ENCODE measurements at regions not wholly inside any gene's neighbourhood (a gene's known extent, or its start where the extent isn't known, plus 50 kb on each side); places are given as distances from the start of the nearest gene placed in this dataset.
A peak's percentile ranks its signal among the peaks of the same experiment; 100 is the strongest.

DNA sequence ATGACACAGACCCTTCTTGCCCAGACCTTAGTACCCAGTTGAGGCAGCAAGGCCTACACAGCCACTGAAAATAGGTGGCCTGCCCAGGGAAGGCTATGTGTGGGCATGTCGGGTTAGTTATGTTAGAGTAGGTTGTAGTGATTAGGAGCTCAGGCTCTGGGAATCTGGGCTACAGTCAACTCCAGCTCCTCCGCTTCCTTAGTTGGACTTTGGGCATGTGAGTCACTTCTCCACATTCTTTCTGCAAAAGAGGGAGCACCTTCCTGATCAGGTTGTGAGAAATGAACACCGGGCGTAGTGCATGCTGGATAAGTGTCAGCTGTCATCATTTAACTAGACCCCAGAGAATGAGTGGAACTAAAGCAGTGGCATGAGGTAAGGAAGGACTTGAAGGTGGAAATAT is 64.8 kb downstream of the ARHGAP35 start:
- Mint-ChIP-seq H3K4me3 (ENCODE audit: unreplicated experiment) (no peak overlapping the region), H3K36me3 (ENCODE audit: low read depth, unreplicated experiment) (peaks cover 12% of the 10 kb centered on the region), H3K27ac (ENCODE audit: unreplicated experiment) (no peak overlapping the region), H3K4me1 (ENCODE audit: unreplicated experiment) (peaks cover 32% of the 10 kb centered on the region), H3K9me3 (ENCODE audit: unreplicated experiment) (no peaks in the 10 kb centered on the region), H3K27me3 (ENCODE audit: unreplicated experiment) (no peaks in the 10 kb centered on the region)
- DNase-seq (ENCODE audit: low spot score) = no peak
- no peak for TF ChIP-seq CTCF (IDR thresholded peaks at IDR 0.05; ENCODE audit: unreplicated experiment)

- peak overlapping the region; percentile 54 for H3K27ac Mint-ChIP-seq (ENCODE audit: unreplicated experiment)
- no peaks in the 10 kb centered on the region for H3K9me3 Mint-ChIP-seq (ENCODE audit: unreplicated experiment)
- peaks cover 7% of the 10 kb centered on the region for H3K36me3 Mint-ChIP-seq (ENCODE audit: low read depth, unreplicated experiment)
- H3K4me3 Mint-ChIP-seq (ENCODE audit: unreplicated experiment) = peak overlapping the region; percentile 12
- H3K27me3 Mint-ChIP-seq (ENCODE audit: unreplicated experiment) = no peaks in the 10 kb centered on the region
- TF ChIP-seq CTCF (IDR thresholded peaks at IDR 0.05; ENCODE audit: unreplicated experiment) = no peak
- H3K4me1 Mint-ChIP-seq (ENCODE audit: unreplicated experiment) = peaks cover 39% of the 10 kb centered on the region
- DNase-seq (ENCODE audit: low spot score) = no peak
Measured at GRCh38 chr19:46926170-46927071, 65.6 kb downstream of the ARHGAP35 start.

- no peaks in the 10 kb centered on the region for H3K9me3 Mint-ChIP-seq (ENCODE audit: unreplicated experiment)
- peaks cover 7% of the 10 kb centered on the region for H3K36me3 Mint-ChIP-seq (ENCODE audit: low read depth, unreplicated experiment)
- peak overlapping the region; percentile 12 for H3K4me3 Mint-ChIP-seq (ENCODE audit: unreplicated experiment)
- DNase-seq (ENCODE audit: low spot score) = no peak
- H3K27ac Mint-ChIP-seq (ENCODE audit: unreplicated experiment) = peak overlapping the region; percentile 54
- peaks cover 40% of the 10 kb centered on the region for H3K4me1 Mint-ChIP-seq (ENCODE audit: unreplicated experiment)
- H3K27me3 Mint-ChIP-seq (ENCODE audit: unreplicated experiment) = peaks cover 1% of the 10 kb centered on the region
- no peak for TF ChIP-seq CTCF (IDR thresholded peaks at IDR 0.05; ENCODE audit: unreplicated experiment)
Measured at GRCh38 chr19:46927106-46927505, 66.3 kb downstream of the ARHGAP35 start.

GRCh38 chr19:46927893-46928292 is 67.1 kb downstream of the ARHGAP35 start:
- Mint-ChIP-seq H3K9me3 (ENCODE audit: unreplicated experiment) (no peaks in the 10 kb centered on the region), H3K4me1 (ENCODE audit: unreplicated experiment) (peaks cover 40% of the 10 kb centered on the region), H3K36me3 (ENCODE audit: low read depth, unreplicated experiment) (peaks cover 3% of the 10 kb centered on the region), H3K27ac (ENCODE audit: unreplicated experiment) (no peak overlapping the region), H3K27me3 (ENCODE audit: unreplicated experiment) (peaks cover 1% of the 10 kb centered on the region), H3K4me3 (ENCODE audit: unreplicated experiment) (no peak overlapping the region)
- TF ChIP-seq CTCF (IDR thresholded peaks at IDR 0.05; ENCODE audit: unreplicated experiment) = no peak
- DNase-seq (ENCODE audit: low spot score) = no peak

- DNase-seq (ENCODE audit: low spot score) = no peak
- H3K4me3 Mint-ChIP-seq (ENCODE audit: unreplicated experiment) = no peak overlapping the region
- no peak overlapping the region for H3K27ac Mint-ChIP-seq (ENCODE audit: unreplicated experiment)
- TF ChIP-seq CTCF (IDR thresholded peaks at IDR 0.05; ENCODE audit: unreplicated experiment) = no peak
- no peaks in the 10 kb centered on the region for H3K9me3 Mint-ChIP-seq (ENCODE audit: unreplicated experiment)
- peaks cover 1% of the 10 kb centered on the region for H3K27me3 Mint-ChIP-seq (ENCODE audit: unreplicated experiment)
- peaks cover 47% of the 10 kb centered on the region for H3K4me1 Mint-ChIP-seq (ENCODE audit: unreplicated experiment)
- H3K36me3 Mint-ChIP-seq (ENCODE audit: low read depth, unreplicated experiment) = peaks cover 4% of the 10 kb centered on the region
Measured at GRCh38 chr19:46928951-46929350, 68.2 kb downstream of the ARHGAP35 start.

All from endothelial cell (in vitro differentiated cells).